ENCODE measurements at regions not wholly inside any gene's neighbourhood (a gene's known extent, or its start where the extent isn't known, plus 50 kb on each side); places are given as distances from the start of the nearest gene placed in this dataset.

DNA sequence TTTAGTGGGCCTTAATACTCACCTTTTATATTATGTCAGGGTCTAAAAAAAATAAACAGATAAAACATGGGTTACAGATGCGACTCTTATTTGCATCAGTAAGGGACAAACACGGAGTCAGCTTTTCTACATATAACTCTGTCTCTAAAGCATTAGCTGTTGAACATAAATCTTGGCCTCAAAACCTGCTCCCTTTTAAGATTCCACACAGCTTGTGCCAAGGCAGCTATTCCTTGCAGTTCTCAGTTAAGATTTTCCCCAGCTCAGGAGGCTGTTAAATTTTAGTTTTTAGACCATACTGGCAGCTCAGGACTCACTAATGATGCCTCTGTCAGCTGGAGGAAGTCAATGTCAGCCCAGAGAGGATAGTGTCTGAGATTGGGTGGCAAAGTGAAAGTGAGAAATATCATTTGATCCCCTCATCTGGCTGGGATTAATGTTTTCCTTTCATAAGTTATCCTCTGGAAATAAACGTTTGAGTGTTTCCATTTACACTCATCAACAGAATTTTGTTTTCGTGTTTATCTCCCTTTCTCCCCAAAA, 287.5 kb downstream of the ELAVL2 start:
- DNase-seq (ENCODE audit: low read depth): no peak

DNA sequence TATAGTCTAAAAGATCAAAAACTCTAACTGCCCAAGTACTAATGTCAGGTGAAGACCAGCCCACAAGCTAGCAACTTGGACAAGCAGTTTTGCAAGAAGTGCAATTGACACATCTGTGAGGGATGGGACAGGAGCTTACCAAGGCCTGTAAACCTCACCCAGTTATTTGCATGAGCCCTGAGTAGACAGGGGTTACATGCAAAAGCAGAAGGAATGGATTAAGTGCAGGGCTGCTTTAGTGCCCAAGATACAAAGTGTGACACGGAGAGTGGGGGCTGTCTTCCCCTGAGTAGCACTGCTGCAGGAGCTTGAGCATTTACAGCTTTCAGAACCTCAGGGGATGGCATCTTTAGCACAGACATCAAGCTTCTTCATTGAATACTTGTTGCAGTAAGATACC, 286.7 kb downstream of the ELAVL2 start:
- DNase-seq (ENCODE audit: low read depth): no peak

DNA sequence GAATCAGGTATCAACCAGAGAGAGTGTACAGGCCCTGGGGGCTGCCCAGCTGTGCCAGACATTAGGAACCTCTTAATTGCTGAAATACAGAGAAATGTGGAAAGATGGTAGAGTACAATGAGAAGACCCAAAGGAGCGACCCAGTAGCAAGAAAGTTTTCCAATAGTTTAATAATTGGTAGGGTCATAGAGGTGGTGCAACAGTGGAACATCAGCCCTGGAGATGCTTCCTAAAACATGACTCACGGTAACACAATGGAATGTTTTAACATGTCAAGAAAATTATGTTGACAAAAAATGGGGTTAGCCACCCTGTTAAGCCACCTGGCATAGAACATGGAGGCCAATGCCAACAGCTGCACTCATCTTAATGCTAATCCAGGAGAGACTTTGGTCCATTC, 284.1 kb downstream of the ELAVL2 start:
- DNase-seq (ENCODE audit: low read depth): no peak

DNA sequence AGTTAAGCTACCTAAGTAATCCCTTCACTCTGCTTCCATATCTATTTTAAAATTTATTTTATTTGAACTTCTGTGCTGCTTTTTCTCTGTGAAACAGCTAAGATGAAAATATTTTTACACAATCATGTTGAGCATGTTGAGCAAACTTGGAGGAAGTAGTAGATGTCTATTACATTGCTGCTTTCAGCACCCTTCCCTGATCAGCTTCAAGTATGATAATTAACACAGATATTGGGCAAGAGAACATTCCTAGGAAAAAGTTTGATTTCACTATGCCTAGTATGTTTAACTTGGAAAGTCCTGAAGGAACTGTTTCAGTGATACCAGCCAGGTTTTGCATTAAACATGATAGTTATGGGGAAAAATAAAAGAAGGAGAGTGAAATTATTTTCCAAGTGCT, 283.6 kb downstream of the ELAVL2 start:
- DNase-seq (ENCODE audit: low read depth): no peak

DNA sequence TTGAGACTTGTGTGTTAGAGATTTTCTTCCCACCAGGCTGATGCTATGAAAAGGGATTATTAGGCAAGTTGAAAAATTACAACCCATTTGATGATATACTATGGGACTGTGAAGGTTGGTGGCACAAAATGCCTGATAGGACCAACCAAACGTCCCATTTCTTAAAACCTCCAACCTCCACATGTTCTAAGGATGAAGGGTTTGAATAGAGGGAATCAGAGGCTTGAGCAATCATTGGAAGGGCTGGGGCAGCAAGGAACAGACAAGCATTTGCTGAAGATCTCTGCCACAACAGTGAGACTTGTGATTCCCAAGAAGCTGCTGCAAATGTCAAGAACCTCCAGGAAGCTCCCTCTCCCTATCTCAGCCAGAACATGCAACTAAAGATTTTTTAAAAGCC, 283.1 kb downstream of the ELAVL2 start:
- DNase-seq (ENCODE audit: low read depth): no peak

DNA sequence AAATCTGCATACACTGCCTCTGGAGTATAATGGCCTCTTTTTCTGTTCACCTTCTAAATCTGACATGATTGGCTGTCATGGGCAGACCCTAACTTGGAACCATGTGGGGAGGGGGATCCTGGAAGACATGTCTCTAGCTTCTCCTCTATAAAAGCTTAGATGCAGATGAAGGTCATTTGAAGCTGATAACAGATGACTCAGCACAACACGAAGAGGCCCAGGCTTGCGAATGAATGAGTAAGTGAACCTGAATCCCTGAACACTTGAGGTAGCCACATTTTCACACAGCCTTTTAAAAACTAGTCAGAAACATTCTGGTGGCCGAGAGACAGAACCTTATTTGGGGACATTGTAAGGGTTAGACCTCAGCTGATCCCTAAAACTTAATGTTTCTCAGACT, 282.6 kb downstream of the ELAVL2 start:
- no peak for DNase-seq (ENCODE audit: low read depth)

DNA sequence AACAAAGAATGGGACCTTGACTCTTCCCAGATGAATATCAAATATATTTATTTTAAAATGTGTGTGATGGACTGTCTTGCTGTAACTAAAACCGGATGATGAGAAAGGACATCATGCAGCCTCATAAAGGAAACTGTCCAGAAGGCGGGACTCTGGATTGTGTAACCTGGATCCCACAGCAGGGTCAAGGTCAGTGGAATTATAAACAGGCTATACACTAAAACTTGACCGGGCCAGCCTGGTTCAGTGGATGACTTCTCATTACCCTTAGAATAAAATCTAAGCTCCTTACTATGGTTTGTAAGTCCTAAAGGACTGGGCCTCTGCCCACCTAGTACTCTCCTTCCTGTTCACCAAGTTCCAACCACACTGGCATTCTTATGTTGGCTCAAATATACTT, 280.3 kb downstream of the ELAVL2 start:
- DNase-seq (ENCODE audit: low read depth): no peak

DNA sequence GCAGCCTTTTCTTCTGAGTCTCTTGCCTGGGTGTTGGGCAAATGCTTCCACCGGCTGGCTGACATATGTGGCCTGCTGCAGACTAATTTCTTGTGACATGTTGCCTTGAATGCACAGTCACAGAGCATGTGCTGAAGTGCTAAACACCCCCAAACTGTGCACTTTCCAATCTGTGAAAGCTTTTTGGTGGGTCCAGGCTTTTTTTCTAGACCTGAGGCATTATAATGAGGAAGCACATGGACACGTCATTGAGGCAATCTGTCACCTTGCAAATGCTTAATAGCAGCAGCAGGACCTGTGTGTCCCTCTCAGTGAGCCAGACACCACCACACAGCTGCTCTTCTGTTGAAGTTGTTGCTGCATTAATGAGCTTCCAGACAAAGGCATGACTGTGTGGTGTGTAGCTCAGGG, 274.7 kb downstream of the ELAVL2 start:
- DNase-seq (ENCODE audit: low read depth): no peak

DNA sequence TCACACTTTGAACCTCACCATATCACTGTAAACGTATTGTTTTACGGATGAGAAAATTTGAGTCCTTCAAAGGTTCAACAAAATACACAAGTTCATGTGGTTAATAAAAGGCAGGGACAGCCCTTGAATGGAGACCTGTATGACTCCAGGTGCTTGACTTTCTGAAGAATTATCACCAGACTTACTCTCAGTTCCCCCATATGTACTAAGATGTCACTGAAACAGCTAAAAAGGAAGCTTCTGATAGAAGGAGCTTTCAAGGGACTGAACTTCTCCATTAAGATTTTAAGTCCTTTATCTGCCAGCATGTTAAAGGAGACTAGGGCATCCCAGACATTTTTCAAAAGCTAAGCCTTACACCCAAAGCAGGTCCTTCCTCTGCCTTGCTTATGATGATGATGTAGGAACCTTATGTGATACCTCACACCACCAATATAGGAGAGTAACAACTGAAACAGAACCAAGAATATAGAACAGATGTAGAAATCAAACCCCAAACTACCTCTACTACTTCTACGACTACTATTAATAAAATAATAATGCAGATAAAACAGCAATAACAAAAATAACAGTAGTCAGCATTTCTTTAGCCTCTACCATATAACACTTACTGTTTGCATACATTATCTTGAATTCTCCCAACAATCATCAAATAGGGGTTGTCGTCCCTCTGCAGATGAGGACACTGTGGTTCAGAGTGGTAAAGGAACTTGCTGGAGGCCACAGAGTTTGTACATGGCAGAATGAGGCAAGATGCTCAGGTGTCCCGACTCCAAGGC, 273.9 kb downstream of the ELAVL2 start:
- DNase-seq (ENCODE audit: low read depth): no peak

DNA sequence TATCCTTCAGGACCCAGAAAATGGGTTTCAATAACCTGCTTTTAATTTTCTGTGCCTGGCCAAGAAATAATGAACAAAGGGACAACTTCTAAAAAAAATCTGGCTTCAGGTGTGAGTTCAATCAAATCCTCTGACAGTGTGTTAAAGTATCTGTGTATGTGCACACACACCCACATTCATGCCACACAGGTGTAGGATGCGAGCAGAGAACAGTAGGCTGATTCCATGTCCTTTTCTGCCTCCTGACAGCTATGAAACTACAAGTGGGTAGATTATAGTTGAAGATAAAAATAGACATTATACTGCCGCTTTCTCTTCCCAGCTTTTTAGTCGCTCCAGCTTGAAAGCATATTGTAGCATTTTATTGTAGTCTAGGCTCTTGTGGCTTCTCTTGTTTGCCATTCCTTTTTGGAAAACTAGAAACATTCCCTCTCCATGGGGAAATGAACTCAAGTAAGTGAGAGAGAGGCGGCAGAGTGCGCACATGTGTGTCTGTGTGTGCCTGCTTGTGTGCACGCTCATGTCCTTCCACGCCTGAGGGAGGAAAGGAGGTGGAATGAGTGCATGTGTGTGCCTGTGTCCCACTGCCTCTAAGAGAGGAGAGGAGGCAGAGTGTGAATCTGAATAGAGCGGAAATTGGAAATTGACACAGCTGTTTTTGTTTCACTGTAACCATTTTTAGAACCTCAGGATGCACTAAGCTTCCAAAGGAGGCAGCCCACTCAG, 273.0 kb downstream of the ELAVL2 start:
- no peak for DNase-seq (ENCODE audit: low read depth)

DNA sequence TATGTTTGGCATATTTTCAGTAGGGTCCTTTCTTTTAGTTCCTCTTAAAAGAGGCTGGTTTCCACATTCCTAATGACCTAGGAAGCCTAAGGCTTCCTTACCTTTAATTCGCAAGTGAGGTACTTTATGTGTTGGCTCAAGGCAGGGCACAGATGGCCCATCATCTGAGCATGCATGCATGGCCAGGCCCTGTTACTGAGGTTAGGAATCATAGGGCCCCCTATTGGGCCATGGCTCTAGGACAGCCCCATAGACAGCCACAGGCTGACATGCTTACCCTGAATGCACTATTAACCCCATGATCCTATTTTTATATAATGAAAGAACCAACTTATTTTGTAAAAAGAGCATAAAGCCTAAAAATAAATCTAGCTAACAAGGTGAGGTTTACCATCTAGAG, 271.4 kb downstream of the ELAVL2 start:
- DNase-seq (ENCODE audit: low read depth): no peak

DNA sequence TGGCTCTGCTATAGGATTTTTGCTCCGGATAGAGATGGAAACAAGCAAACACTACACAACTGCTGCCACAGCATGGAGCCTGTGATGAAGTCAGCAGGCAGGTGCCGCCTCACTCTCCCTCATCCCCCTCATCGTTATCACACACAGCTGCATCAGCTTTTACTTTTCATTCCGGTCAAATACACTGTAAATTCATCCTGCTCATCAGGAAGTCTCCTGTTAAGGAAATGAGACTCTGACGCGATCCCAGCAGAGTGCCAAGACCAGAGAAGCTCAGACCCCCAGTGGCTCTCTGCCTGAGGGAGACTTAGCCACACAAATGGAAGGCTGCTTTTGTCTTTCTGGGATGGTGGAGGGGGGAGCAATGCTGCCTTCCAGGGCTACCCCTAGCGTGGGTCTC, 270.2 kb downstream of the ELAVL2 start:
- no peak for DNase-seq (ENCODE audit: low read depth)

DNA sequence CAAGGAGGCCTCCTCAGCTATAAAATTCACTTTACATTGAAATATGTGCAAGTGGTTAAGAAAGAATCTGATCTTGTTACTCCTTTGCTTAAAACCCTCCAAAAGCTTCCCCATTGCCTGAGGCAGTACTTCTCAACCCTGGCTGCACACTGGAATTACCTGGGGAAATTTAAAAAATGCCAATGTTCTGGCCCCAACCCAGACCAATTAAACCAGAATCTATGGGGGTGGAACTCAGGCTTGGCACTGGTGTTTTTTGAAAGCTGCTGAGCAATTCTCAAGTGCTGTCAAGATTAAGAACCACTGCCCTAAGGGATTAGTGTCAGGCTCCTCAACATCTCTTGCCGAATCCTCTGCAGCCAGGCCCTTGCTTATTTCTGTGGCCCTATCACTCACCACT, 269.6 kb downstream of the ELAVL2 start:
- DNase-seq (ENCODE audit: low read depth): no peak

DNA sequence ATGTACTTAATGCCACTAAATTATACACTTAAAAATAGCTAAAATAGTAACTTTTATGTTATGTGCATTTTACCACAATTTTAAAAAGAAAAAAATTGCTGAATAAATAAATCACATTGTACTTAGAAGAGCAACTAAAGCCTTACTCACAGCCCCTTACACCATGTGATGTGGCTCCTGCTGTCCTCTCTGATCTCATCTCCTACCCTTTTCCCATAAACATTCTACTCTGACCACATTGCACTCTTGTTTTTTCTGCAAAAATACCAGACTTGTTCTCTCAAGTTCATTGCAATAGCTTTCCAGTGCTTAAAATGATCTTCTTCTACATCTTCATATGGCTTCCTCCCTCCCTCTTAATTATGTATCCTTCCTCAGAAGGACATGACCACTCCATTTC, 268.4 kb downstream of the ELAVL2 start:
- DNase-seq (ENCODE audit: low read depth): no peak

DNA sequence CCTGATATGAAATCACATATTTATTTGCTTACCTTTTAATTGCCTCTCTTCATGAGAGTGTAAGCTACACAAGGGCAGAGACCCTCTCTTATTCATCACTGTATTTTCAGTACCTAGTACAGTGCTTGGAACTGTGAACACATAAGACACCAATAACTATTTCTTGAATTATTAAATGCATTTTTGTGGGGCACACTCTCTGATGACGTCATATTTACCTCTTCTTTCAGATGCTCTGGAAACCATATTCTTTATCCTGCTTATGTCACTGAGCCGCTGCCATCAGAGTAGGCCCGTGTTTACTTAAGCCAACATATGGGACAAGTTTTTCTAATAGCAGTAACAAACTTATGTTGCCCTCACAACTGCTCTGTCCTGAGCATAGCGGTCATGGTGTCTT, 266.5 kb downstream of the ELAVL2 start:
- no peak for DNase-seq (ENCODE audit: low read depth)

DNA sequence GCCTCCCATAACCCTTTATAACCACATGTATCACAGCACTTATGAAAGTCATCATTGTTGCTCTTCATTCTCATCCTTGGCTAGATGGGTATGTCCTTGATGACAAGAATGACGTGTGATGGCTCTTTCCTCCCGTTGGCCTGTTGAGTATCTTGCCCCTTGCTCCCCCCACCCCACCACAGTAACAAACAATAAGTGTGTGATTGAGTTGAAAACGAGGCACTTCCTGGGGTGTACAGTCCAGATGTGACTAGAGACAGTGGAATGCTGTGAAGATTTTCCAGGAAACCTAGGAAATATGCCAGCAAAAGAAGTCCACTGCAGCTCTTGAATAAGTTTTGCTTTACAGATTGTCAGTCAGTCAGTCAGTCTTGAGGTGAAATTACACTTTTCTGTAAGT, 262.5 kb downstream of the ELAVL2 start:
- DNase-seq (ENCODE audit: low read depth): peak; percentile 40

DNA sequence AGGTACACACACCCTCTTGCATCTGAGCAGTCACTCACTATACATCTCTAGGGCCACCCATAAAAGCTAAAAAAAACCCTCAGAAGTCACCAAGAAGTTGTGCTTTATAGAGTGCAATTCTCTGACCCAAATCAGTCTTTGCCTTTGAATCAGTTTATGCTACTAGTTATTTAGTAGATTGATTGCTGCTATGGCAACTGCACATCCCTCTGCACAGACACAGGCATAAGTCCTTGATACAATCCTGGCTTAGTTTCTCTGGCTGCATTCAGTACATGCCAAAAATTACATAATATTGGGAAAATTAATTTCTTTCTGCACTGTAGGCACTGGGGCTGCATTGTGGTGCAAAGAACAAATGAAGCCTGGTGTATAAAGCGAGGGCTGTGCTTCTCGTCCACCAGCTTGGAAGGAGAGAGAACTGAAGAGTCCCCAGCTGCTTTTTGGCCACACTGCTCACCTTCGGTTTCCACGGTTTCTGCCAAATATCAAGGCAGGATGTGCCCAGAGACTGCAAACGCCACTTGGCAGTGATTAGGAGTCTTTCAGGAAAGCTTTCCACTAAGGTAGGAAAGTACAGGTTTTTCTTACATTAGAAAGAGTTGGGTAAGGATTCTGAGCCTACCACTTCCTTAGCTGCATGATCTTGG, 258.4 kb downstream of the ELAVL2 start:
- DNase-seq (ENCODE audit: low read depth): no peak

DNA sequence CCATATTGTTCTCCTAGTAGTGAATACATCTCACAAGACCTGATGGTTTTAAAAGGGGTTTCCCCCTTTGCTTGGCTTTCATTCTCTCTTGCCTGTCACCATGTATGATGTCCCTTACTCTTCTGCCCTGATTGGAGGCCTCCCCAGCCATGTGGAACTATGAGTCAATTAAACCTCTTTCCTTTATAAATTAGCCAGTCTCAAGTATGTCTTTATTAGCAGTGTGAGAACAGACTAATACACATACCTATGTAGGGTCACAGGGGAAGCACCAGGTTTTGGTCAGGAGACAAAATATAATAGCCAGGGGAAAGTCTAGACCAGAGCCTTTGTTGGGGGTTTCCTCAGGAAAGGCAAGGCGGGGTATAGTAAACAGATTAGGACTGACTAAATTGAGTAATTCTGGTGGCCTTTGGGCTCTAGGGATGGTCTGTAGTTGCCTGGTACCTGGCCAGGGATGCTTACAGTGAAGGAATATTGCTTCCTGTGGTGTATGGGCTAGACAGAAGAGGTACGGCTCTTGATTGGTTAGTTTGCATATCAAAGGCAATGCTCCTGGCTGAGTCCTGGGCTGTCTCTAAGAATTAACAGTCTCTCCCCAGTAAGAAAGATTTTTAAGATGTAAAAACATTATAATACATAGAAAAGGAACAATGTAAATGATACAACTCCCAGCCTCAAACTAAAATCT, 254.5 kb downstream of the ELAVL2 start:
- DNase-seq (ENCODE audit: low read depth): no peak

DNA sequence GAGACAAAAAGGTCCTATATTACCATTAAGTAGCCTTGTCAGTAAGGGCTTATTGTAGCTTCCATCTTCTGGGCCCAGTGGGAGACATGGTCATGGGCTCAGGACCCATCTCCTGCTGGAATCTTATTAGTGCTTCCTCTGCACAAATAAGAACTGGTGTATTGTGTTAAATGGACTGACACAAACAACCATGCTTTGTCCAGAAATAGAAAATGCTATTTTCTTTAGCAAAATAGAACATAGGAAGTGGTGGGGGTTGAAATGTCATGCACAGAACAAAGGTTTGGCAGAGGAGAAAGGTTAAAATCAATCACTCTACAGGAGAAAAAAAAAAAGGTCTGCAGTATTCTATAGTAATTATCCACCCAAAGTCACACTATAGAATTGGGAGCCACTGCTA, 252.2 kb downstream of the ELAVL2 start:
- no peak for DNase-seq (ENCODE audit: low read depth)

DNA sequence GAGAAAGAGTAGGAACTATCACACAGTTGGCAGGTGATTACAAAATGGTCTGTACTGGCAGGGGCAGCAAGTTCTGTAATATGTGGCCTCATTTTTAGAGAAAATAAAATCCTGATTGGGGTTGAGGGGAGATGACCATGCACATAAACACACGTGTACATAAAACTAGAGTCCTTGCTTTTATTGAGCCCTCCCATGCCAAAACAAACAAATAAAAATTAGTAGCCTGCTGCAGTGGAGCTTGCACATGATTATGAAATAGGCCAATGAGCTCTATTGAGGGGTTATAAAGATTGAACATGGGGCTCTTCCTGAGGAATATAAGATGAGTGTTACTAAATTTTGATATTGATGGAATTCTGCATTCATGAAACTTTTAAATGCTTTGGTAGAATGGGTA, 248.4 kb downstream of the ELAVL2 start:
- DNase-seq (ENCODE audit: low read depth): no peak

DNA sequence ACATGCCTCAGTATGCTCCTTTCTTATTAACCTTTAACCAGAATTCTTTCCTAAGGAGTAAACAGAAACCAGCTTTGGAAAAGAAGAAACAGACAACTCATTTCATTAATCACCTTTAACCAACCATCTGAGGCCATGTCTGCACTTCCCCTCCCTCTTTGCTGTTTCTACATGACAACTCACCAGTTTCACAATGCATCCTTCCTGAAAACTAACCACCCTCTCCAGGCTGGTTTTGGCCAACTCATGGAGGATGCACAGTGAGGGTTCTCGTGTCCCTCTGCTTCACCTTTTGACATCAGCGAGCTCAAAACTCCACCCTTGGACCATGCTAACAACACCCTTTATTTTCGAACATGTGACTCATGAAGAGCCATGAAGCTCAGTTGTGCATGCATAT, 244.1 kb downstream of the ELAVL2 start:
- peak; percentile 38 for DNase-seq (ENCODE audit: low read depth)

DNA sequence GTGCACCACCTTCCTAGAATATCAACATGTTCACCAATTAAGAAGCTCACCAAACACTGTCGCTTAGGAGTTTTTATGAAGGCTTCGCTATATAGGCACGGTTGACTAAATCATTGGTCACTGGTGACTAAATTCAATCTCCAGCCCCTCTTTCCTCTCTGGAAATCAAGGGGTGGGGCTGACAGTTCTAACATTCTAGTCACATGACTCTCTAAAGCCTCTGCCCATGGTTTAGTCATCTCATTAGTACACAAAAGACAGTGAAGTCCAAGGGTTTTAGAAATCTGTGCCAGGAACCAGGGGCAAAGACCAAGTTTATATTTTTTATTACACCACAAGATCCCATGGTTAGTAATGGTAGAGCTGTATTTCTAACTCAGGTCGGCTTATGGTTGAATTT, 243.2 kb downstream of the ELAVL2 start:
- no peak for DNase-seq (ENCODE audit: low read depth)
